HCT116 (cell line): ENCODE measurements at regions not wholly inside any gene's neighbourhood (a gene's known extent, or its start where the extent isn't known, plus 50 kb on each side); places are given as distances from the start of the nearest gene placed in this dataset.

ENCODE experiments used
- CEBPB ChIP-seq: IDR thresholded peaks from 2 replicates; pipeline ENCODE4 v1.6.1; 2012; ENCODE audit warnings: low read depth
- CTCF ChIP-seq, 3 experiments: fragments of 200-600 bp in 1 of 3; sonication (generic) in 1 of 3; IDR thresholded peaks in 2 of 3; conservative IDR thresholded peaks in 1 of 3; 2 replicates each; pipeline ENCODE4 v1.5.1; 2012 to 2017; ENCODE audit warnings: low read depth in 2 of 3, low read length in 2 of 3, antibody characterized with exemption in 1 of 3, borderline replicate concordance in 1 of 3, control low read depth in 1 of 3, mild to moderate bottlenecking in 1 of 3, mixed read lengths in 1 of 3, mixed run types in 1 of 3, moderate library complexity in 1 of 3; ENCODE audit not compliant: insufficient read depth in 1 of 3
- EZH2phosphoT487 ChIP-seq: fragments of 200-600 bp; IDR thresholded peaks from 2 replicates; pipeline ENCODE4 v1.6.1; 2018; ENCODE audit warnings: antibody characterized with exemption, borderline replicate concordance
- MAX ChIP-seq: IDR thresholded peaks from 2 replicates; pipeline ENCODE4 v1.6.1; 2012
- POLR2A ChIP-seq: IDR thresholded peaks from 2 replicates; pipeline ENCODE4 v1.7.0; 2011; ENCODE audit warnings: borderline replicate concordance; ENCODE audit not compliant: insufficient read depth, insufficient read length; ENCODE audit errors: extremely low read depth
- POLR2AphosphoS5 ChIP-seq: IDR thresholded peaks from 2 replicates; pipeline ENCODE4 v1.6.1; 2011; ENCODE audit warnings: mild to moderate bottlenecking, low read depth, low read length, moderate library complexity
- RAD21 ChIP-seq: IDR thresholded peaks from 2 replicates; pipeline ENCODE4 v1.6.1; 2012; ENCODE audit warnings: low read depth, mild to moderate bottlenecking
- SP1 ChIP-seq: IDR thresholded peaks from 2 replicates; pipeline ENCODE4 v1.6.1; 2012; ENCODE audit warnings: low read depth

- TF ChIP-seq MAX, result no peak
- TF ChIP-seq CEBPB, result no peak
- no peak for TF ChIP-seq SP1
- TF ChIP-seq POLR2A, result no peak
- no peak for TF ChIP-seq POLR2AphosphoS5
- no peak for TF ChIP-seq EZH2phosphoT487
- TF ChIP-seq RAD21, result no peak
- no peak for TF ChIP-seq CTCF (IDR thresholded peaks at IDR 0.05 in 2 of 3, conservative IDR thresholded peaks at IDR 0.05 in 1 of 3; ENCODE audit: borderline replicate concordance in 1 of 3, insufficient read depth in 1 of 3, low read depth in 2 of 3, low read length in 2 of 3)
Measured at GRCh38 chr3:35144011-35144410, 495.3 kb upstream of the ARPP21 start.
